GM21528 (cell line): ENCODE measurements at regions not wholly inside any gene's neighbourhood (a gene's known extent, or its start where the extent isn't known, plus 50 kb on each side); places are given as distances from the start of the nearest gene placed in this dataset.

ENCODE experiments used
- ATAC-seq: cut with Tn5 transposase; IDR thresholded peaks from one replicate; pipeline ENCODE4 v1.9.1; 2021; ENCODE audit warnings: mild to moderate bottlenecking, moderate library complexity; ENCODE audit not compliant: unreplicated experiment, low FRiP score

GRCh38 chr2:199631129-199631528 is 173.4 kb upstream of the SATB2 start:
- no peak for ATAC-seq

DNA sequence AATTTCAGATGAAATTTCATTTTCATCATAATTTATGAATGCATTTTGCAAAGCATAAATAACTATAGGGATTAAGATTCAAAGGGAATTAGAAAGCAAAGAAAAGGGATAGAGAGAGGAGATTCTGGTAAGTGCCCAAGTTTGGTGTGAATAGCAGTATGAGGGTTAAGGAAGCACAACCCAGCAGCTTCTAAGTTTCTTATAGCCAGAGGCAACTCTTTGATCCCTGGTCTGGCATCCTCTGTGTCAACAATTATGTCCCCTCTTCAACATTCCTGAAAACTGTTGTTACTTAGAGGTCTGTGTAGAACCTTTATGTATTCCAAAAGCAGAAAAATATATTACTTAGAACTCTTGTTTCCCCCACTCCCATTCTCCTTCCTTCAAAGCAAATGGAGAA is 171.6 kb upstream of the SATB2 start:
- ATAC-seq = no peak

DNA sequence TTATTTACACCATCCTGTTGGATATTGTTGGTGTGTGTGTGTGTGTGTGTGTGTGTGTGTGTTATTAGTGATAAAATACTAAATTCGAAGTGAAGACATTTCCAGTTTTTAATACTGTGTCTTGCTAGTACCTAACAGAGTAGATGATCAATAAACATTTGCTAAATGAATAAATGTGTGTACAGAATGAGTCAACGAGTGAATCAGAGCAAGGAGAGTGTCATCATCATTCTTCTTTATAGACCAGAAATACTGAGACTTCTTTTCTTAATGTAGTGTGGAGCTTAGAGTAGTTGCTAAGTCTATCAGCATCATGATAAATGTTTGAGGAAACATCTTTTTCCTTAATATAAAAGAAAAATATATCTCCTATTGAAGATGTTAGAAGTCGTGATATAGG is 169.7 kb upstream of the SATB2 start:
- ATAC-seq = no peak

GRCh38 chr2:199624958-199625357 is 167.2 kb upstream of the SATB2 start:
- ATAC-seq = no peak

DNA sequence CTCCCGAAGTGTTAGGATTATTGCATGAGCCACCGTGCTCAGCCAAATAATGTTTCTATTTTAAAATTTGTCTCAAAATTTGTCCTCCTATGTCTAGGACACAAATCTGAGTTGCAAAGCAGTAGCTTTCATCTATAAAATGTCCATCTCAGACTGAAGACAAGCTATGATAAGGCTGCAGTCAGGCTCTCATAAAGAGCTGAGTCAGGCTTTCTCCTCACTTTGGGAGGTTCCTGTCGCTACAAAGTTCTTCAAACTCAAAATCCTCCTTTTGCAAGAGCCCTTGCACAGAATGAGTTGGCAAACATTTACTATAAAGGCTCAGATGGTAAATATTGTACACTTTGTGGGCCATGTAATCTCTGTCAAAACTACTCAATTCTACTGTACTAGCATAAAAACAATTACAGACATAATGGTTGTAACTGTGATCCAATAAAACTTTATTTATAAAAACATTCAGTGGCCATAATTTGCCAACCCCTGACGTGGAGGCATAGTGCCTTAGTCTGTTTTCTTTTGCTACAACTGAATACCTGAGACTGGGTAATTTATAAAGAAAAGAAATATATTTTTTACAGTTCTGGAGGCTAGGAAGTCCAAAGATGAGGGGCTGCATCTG is 154.9 kb upstream of the SATB2 start:
- ATAC-seq = no peak

GRCh38 chr2:199607914-199608313 is 150.2 kb upstream of the SATB2 start:
- no peak for ATAC-seq

DNA sequence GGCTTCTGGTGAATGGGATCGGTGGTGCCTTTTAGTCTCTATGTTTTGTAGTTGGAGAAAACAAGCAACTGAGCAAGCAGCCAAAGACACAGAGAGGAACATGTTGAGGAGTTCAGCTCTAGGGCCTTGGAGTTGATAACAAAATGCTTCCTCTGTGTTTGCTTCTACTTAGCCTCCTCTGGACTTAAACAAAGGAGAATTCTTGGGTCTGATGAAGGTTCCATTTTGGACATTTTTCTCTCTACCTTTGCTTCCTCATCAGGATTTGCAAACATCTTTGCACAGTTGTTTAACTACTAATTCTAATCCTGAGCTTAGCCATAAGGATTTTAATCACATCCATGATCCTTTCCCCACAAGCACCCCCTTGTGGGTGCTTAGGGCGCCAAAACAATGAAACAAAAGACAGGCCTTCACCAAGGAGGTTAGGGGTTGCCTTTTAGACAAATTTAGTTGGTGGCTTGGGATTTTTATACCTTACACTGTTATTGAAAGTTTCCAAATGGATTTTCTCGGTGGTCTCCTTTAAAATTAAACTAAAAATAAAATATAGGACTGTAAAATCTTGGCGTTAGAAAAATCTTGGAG is 148.5 kb upstream of the SATB2 start:
- ATAC-seq = no peak

DNA sequence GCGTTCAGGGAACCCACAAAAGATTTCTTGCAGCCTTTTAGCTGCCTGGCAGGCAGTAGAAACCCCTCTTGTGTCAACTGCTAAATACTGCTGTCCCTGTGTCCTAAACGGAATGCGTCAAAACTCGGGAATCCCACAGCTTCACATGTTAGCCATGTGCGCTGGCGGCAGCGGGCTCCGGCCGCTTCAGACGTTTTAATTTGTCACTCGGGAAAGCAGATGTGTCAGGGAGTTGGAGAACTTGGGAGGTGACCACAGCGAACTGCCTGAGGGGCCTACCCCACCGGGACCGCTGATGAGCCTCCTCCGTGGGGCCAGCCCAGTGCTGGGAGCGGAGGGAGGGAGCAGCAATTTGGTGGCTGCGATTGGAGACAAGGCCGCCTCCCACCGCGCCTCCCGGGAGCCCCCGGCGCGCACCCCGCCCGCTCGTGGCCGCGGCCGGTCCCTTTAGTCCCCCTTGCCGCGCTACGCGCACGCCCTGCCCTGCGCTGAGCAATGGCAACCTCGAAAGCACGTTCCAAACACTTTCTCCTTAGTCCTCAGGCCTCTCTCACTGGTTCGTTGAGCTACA is 146.1 kb upstream of the SATB2 start:
- ATAC-seq = no peak

DNA sequence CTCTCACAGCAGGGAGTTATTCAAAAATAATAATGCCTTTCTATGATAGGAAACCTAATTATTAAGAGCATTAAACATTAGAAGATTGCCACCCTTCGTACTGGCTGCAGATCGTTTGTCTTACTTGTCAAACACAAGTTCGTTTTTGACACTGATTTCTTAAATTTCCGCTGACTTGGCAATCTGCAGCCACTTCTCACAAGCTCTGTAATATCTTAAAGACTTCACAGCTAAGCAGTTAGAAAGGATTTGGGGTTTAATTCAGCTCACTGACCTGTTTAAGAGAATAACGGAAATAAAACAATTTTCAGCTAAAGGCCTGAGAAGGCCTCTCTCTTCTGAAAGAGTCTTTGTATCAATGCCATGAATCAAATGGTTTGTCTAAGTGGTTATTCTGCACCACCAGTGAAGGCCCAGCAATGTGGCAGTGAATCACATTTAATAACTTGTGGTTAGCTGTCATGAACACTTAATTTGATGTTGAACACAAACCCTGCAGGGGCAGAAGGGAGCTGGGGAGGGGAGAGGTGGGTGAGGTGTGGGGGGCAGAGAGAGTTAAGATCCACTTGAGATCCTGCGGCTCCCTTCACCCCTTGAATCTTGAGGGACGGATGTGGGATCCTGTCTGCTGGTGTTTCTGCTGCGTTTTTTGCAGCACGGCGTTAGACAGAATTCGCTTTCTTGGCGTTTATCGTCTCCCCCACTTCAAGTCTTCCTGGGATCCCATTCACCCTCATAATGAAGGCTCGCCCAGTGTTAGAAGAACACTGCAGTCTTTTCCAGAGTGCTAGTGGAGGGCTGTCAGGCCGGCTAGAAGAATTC is 145.4 kb upstream of the SATB2 start:
- ATAC-seq = no peak

GRCh38 chr2:199602271-199602895 is 144.6 kb upstream of the SATB2 start:
- ATAC-seq = no peak

DNA sequence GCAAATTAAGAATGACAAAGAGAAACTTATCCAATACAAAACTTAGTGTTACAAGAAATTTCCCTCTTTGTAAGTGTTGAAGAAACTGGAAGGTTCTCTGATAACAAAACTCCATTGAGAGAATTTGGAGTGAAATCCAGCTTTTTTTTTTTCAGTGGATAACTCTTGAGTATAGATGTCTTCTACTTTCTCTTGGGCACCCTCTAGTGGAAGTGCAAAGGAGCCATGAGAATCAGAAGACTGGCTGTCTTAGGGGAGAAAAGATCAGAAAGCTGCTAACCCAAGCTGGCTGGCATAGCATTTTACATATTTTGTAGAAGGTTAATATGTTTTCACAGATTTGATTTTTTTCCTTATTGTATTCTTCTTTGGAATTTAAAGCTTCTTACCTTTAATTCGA is 138.8 kb upstream of the SATB2 start:
- ATAC-seq = no peak

- ATAC-seq = no peak
Observed at GRCh38 chr2:199594443-199594842, 136.7 kb upstream of the SATB2 start.

DNA sequence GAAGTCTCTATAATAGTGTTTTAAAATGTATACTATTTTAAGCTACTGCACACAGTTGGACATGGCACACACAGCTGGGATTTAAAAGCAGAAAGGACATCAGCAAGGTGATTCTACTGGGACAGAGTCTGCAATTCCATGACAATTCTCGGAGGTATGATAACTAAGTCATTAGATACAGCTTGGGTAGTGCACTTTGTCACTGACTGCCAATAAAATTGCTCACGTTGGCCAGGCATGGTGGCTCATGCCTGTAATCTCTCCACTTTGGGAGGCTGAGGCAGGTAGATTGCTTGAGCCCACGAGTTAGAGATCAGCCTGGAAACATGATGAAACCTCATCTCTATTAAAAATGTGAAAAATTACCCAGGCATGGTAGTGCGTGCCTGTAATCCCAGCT is 134.1 kb upstream of the SATB2 start:
- no peak for ATAC-seq

- no peak for ATAC-seq
Observed at GRCh38 chr2:199590321-199591203, 132.8 kb upstream of the SATB2 start.

DNA sequence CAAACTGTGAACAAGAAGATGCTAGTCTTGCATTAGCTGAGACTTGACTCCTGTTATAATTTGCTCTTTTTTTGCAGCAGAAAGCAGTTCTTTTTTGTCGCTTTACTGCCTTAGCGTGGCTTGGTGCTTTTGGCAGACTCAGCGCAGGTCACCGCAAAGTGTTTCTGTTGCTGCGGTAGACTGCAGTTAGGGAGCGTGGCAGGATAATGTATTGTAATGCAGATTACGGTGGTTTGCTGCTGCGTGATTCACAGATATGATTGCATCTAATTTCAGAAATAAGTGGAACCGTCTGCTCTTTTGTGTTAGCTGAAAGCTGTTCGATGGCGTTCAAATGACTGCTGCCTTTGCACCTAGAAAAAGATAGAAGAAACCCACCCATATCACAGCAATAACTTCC is 131.6 kb upstream of the SATB2 start:
- ATAC-seq = no peak

GRCh38 chr2:199588054-199588453 is 130.3 kb upstream of the SATB2 start:
- no peak for ATAC-seq

GRCh38 chr2:199586646-199587045 is 128.9 kb upstream of the SATB2 start:
- ATAC-seq = no peak

DNA sequence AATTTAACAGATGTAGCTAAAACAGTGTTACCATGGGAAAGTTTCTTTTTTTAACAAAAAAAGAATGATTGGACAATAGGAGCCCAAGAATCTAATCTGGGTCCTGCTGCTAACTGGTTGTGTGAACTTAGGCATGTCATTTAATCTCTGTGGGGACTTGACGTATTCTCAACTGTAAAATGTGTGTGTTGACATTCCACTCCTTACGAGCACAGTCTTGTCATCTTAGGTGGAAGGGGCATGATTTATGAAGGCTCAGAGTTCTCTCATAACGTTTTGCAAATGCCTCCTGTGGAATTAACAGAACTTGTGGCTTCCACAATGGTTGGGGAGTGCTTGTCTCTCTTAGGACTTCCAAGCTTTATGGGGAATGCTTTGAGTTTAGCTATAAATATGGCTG is 125.9 kb upstream of the SATB2 start:
- ATAC-seq = no peak

- no peak for ATAC-seq
Observed at GRCh38 chr2:199581935-199582360, 124.2 kb upstream of the SATB2 start.

GRCh38 chr2:199581408-199581807 is 123.7 kb upstream of the SATB2 start:
- ATAC-seq = no peak
